ENCODE measurements at regions not wholly inside any gene's neighbourhood (a gene's known extent, or its start where the extent isn't known, plus 50 kb on each side); places are given as distances from the start of the nearest gene placed in this dataset.

- TF ChIP-seq CTCF (IDR thresholded peaks at IDR 0.05) (no peak), ESRRA (CRISPR knock-in tag; IDR thresholded peaks at IDR 0.05; ENCODE audit: borderline replicate concordance) (no peak), ZNF263 (CRISPR knock-in tag; IDR thresholded peaks at IDR 0.05; ENCODE audit: low read depth) (no peak), ZNF671 (CRISPR knock-in tag; IDR thresholded peaks at IDR 0.05) (no peak), USF2 (CRISPR knock-in tag; IDR thresholded peaks at IDR 0.05) (no peak), JUN (CRISPR knock-in tag; IDR thresholded peaks at IDR 0.05) (no peak), SP1 (CRISPR knock-in tag; conservative IDR thresholded peaks at IDR 0.05) (no peak), ATF1 (CRISPR knock-in tag; IDR thresholded peaks at IDR 0.05) (no peak), MLX (CRISPR knock-in tag; IDR thresholded peaks at IDR 0.05) (no peak), MAX (CRISPR knock-in tag; IDR thresholded peaks at IDR 0.05) (no peak)
These were observed 88.9 kb upstream of the ARHGAP29 start for GRCh38 chr1:94326329-94326728.
